GM18517 (cell line): ENCODE measurements at regions not wholly inside any gene's neighbourhood (a gene's known extent, or its start where the extent isn't known, plus 50 kb on each side); places are given as distances from the start of the nearest gene placed in this dataset.

Source experiments
- ATAC-seq: cut with Tn5 transposase; IDR thresholded peaks from one replicate; pipeline ENCODE4 v1.9.1; 2021; ENCODE audit warnings: mild to moderate bottlenecking, moderate library complexity; ENCODE audit not compliant: unreplicated experiment

- no peak for ATAC-seq
Observed at GRCh38 chr13:87058786-87059329, 612.3 kb upstream of the SLITRK5 start.

- no peak for ATAC-seq
Observed at GRCh38 chr13:87078947-87079795, 592.0 kb upstream of the SLITRK5 start.

- no peak for ATAC-seq
Observed at GRCh38 chr13:87080100-87080779, 590.9 kb upstream of the SLITRK5 start.

- no peak for ATAC-seq
Observed at GRCh38 chr13:87084192-87084591, 587.0 kb upstream of the SLITRK5 start.

- ATAC-seq = no peak
Observed at GRCh38 chr13:87087741-87088140, 583.4 kb upstream of the SLITRK5 start.

- no peak for ATAC-seq
Observed at GRCh38 chr13:87089391-87089790, 581.8 kb upstream of the SLITRK5 start.

- no peak for ATAC-seq
Observed at GRCh38 chr13:87093399-87093798, 577.8 kb upstream of the SLITRK5 start.

- ATAC-seq = no peak
Observed at GRCh38 chr13:87094646-87095045, 576.5 kb upstream of the SLITRK5 start.

GRCh38 chr13:87100431-87100830 is 570.7 kb upstream of the SLITRK5 start:
- no peak for ATAC-seq

- no peak for ATAC-seq
Observed at GRCh38 chr13:87107651-87108050, 563.5 kb upstream of the SLITRK5 start.

GRCh38 chr13:87120476-87120875 is 550.7 kb upstream of the SLITRK5 start:
- no peak for ATAC-seq

GRCh38 chr13:87122551-87122950 is 548.6 kb upstream of the SLITRK5 start:
- ATAC-seq = no peak

- no peak for ATAC-seq
Observed at GRCh38 chr13:87123987-87124784, 547.0 kb upstream of the SLITRK5 start.

GRCh38 chr13:87124785-87125074 is 546.4 kb upstream of the SLITRK5 start:
- no peak for ATAC-seq

GRCh38 chr13:87128036-87128435 is 543.1 kb upstream of the SLITRK5 start:
- ATAC-seq = no peak

- no peak for ATAC-seq
Observed at GRCh38 chr13:87128491-87128890, 542.7 kb upstream of the SLITRK5 start.

GRCh38 chr13:87129602-87130300 is 541.4 kb upstream of the SLITRK5 start:
- no peak for ATAC-seq

GRCh38 chr13:87130423-87130822 is 540.7 kb upstream of the SLITRK5 start:
- no peak for ATAC-seq

GRCh38 chr13:87131611-87132010 is 539.6 kb upstream of the SLITRK5 start:
- no peak for ATAC-seq

GRCh38 chr13:87138866-87139265 is 532.3 kb upstream of the SLITRK5 start:
- ATAC-seq = no peak

- no peak for ATAC-seq
Observed at GRCh38 chr13:87147076-87147475, 524.1 kb upstream of the SLITRK5 start.
